Spinal cord (tissue), 9 donors: ENCODE measurements at regions not wholly inside any gene's neighbourhood (a gene's known extent, or its start where the extent isn't known, plus 50 kb on each side); places are given as distances from the start of the nearest gene placed in this dataset.

ENCODE experiments used
- DNase-seq, 6 donors: peaks; one replicate each; pipeline versions ENCODE4 v3.0.0 to v3.0.0-alpha.2; 2013 to 2015; ENCODE audit warnings: low spot score in 6 of 6, low read depth in 4 of 6
- H3K27ac ChIP-seq: one replicate; pipeline ENCODE4 v1.5.1; 2013; ENCODE audit warnings: low read depth, low read length, control low read depth
- H3K27me3 ChIP-seq: one replicate; pipeline ENCODE4 v1.6.1; 2013; ENCODE audit warnings: low read length; ENCODE audit not compliant: control insufficient read depth, insufficient read depth
- H3K36me3 ChIP-seq: one replicate; pipeline ENCODE4 v1.6.1; 2013; ENCODE audit warnings: low read length; ENCODE audit not compliant: control insufficient read depth, insufficient read depth
- H3K4me1 ChIP-seq: one replicate; pipeline ENCODE4 v1.6.1; 2013; ENCODE audit warnings: low read length; ENCODE audit not compliant: control insufficient read depth, insufficient read depth
- H3K4me3 ChIP-seq: one replicate; pipeline ENCODE4 v1.5.1; 2013; ENCODE audit warnings: low read depth, low read length, control low read depth
- H3K9me3 ChIP-seq: one replicate; pipeline ENCODE4 v1.6.1; 2013; ENCODE audit warnings: low read length; ENCODE audit not compliant: control insufficient read depth, insufficient read depth
- WGBS: methylation state at CpG from one replicate; pipeline ENCODE4 v1.1.5; 2013; ENCODE audit warnings: missing lambda C conversion rate; ENCODE audit not compliant: insufficient coverage; 5-methylcytosine and 5-hydroxymethylcytosine counted together
- donor health status: healthy.

GRCh38 chr15:38085114-38085513, 150.7 kb downstream of the TMCO5A start:
- no peaks in the 10 kb centered on the region for H3K9me3 ChIP-seq
- peaks cover 2% of the 10 kb centered on the region for H3K27me3 ChIP-seq
- H3K4me1 ChIP-seq = no peaks in the 10 kb centered on the region
- no peak overlapping the region for H3K4me3 ChIP-seq
- no peak for DNase-seq
- H3K36me3 ChIP-seq = no peaks in the 10 kb centered on the region
- WGBS = no CpG with 5 or more reads among the region's 7 CpGs
- no peak overlapping the region for H3K27ac ChIP-seq

- no peaks in the 10 kb centered on the region for H3K36me3 ChIP-seq
- no peak overlapping the region for H3K4me3 ChIP-seq
- H3K4me1 ChIP-seq = no peaks in the 10 kb centered on the region
- H3K9me3 ChIP-seq = no peaks in the 10 kb centered on the region
- H3K27me3 ChIP-seq = peaks cover 2% of the 10 kb centered on the region
- no CpG with 5 or more reads among the region's 1 CpG for WGBS
- no peak for DNase-seq
- no peak overlapping the region for H3K27ac ChIP-seq
Measured at GRCh38 chr15:38085931-38086568, 151.6 kb downstream of the TMCO5A start.

GRCh38 chr15:38086611-38087010, 152.2 kb downstream of the TMCO5A start:
- no peak for DNase-seq
- no peaks in the 10 kb centered on the region for H3K9me3 ChIP-seq
- H3K4me3 ChIP-seq = no peak overlapping the region
- WGBS = no CpG with 5 or more reads among the region's 2 CpGs
- H3K4me1 ChIP-seq = no peaks in the 10 kb centered on the region
- peaks cover 2% of the 10 kb centered on the region for H3K27me3 ChIP-seq
- no peak overlapping the region for H3K27ac ChIP-seq
- no peaks in the 10 kb centered on the region for H3K36me3 ChIP-seq

- H3K27me3 ChIP-seq = peaks cover 2% of the 10 kb centered on the region
- H3K4me1 ChIP-seq = no peaks in the 10 kb centered on the region
- no peak for DNase-seq
- H3K4me3 ChIP-seq = no peak overlapping the region
- WGBS = no CpG with 5 or more reads among the region's 1 CpG
- no peaks in the 10 kb centered on the region for H3K36me3 ChIP-seq
- H3K27ac ChIP-seq = no peak overlapping the region
- H3K9me3 ChIP-seq = no peaks in the 10 kb centered on the region
Measured at GRCh38 chr15:38088971-38089370, 154.5 kb downstream of the TMCO5A start.

GRCh38 chr15:38090223-38090622, 155.8 kb downstream of the TMCO5A start:
- Histone ChIP-seq H3K9me3 (no peaks in the 10 kb centered on the region), H3K4me3 (no peak overlapping the region), H3K27ac (no peak overlapping the region), H3K36me3 (no peaks in the 10 kb centered on the region), H3K4me1 (no peaks in the 10 kb centered on the region), H3K27me3 (peaks cover 2% of the 10 kb centered on the region)
- no peak for DNase-seq
- WGBS = 83% methylated on average over 1 of the region's 4 CpGs

GRCh38 chr15:38090678-38091077, 156.2 kb downstream of the TMCO5A start:
- no peak overlapping the region for H3K4me3 ChIP-seq
- H3K27ac ChIP-seq = no peak overlapping the region
- H3K9me3 ChIP-seq = peaks cover under 1% of the 10 kb centered on the region
- no peaks in the 10 kb centered on the region for H3K4me1 ChIP-seq
- 75% methylated on average over 1 of the region's 3 CpGs for WGBS
- no peaks in the 10 kb centered on the region for H3K36me3 ChIP-seq
- DNase-seq = no peak
- no peaks in the 10 kb centered on the region for H3K27me3 ChIP-seq

GRCh38 chr15:38091078-38091645, 156.7 kb downstream of the TMCO5A start:
- Histone ChIP-seq H3K9me3 (peaks cover 5% of the 10 kb centered on the region), H3K27ac (no peak overlapping the region), H3K4me3 (no peak overlapping the region), H3K36me3 (no peaks in the 10 kb centered on the region), H3K4me1 (no peaks in the 10 kb centered on the region), H3K27me3 (no peaks in the 10 kb centered on the region)
- no CpG with 5 or more reads among the region's 3 CpGs for WGBS
- DNase-seq = peak in 1 of 6 donors; percentile 64

GRCh38 chr15:38093931-38094330, 158.7 kb upstream of the SPRED1 start:
- Histone ChIP-seq H3K4me3 (no peak overlapping the region), H3K27me3 (no peaks in the 10 kb centered on the region)
- whole genome bisulfite sequencing = 95% methylated on average over 4 of the region's 7 CpGs

GRCh38 chr15:38102972-38103371, 149.7 kb upstream of the SPRED1 start:
- H3K4me3 ChIP-seq = no peak overlapping the region
- no peak for DNase-seq
- H3K27ac ChIP-seq = no peak overlapping the region
- no CpG with 5 or more reads among the region's 1 CpG for WGBS
- H3K36me3 ChIP-seq = no peaks in the 10 kb centered on the region
- peaks cover 2% of the 10 kb centered on the region for H3K4me1 ChIP-seq
- no peaks in the 10 kb centered on the region for H3K9me3 ChIP-seq
- H3K27me3 ChIP-seq = no peaks in the 10 kb centered on the region

More at GRCh38 chr15:38093931-38094330, 158.7 kb upstream of the SPRED1 start:
- H3K27ac ChIP-seq = no peak overlapping the region
- peaks cover 6% of the 10 kb centered on the region for H3K9me3 ChIP-seq
- no peaks in the 10 kb centered on the region for H3K4me1 ChIP-seq
- H3K36me3 ChIP-seq = no peaks in the 10 kb centered on the region
- DNase-seq = no peak

- Histone ChIP-seq H3K9me3 (no peaks in the 10 kb centered on the region), H3K27me3 (no peaks in the 10 kb centered on the region), H3K36me3 (no peaks in the 10 kb centered on the region), H3K27ac (no peak overlapping the region), H3K4me1 (peaks cover 2% of the 10 kb centered on the region), H3K4me3 (no peak overlapping the region)
- no CpG with 5 or more reads among the region's 1 CpG for WGBS
- no peak for DNase-seq
Measured at GRCh38 chr15:38103564-38103963, 149.1 kb upstream of the SPRED1 start.
